ENCODE measurements at regions not wholly inside any gene's neighbourhood (a gene's known extent, or its start where the extent isn't known, plus 50 kb on each side); places are given as distances from the start of the nearest gene placed in this dataset.

- TF ChIP-seq EP300 (IDR thresholded peaks at IDR 0.05) (peak in 2 of 4 donors; percentile 45 to 61), POLR2AphosphoS5 (IDR thresholded peaks at IDR 0.05) (peak; percentile 66 to 74 (median 69)), CTCF (IDR thresholded peaks at IDR 0.05) (no peak)
- peaks cover 0 to 6% (median 3%) of the 10 kb centered on the region in 4 donors for H3K36me3 ChIP-seq
- peaks cover 0 to 96% (median 91%) of the 10 kb centered on the region in 4 donors for H3K4me1 ChIP-seq
- WGBS, 2 donors = 7 to 31% methylated on average over 47 of the region's 47 CpGs
- H3K9me3 ChIP-seq = no peaks in the 10 kb centered on the region
- H3K27me3 ChIP-seq = no peaks in the 10 kb centered on the region
- peak overlapping the region; percentile 96 to 99 (median 98) for H3K27ac ChIP-seq
- intact Hi-C loops (cut with DNase I) = loop anchor here (2.0 to 5.0 kb wide), 6 partner anchors 33 to 250 kb away; no protein-coding TSS in a partner anchor
- DNase-seq = peak; percentile 94
- peak overlapping the region; percentile 20 to 60 (median 54) for H3K4me3 ChIP-seq
Observed at GRCh38 chr12:124517260-124518050, 50.0 kb downstream of the NCOR2 start.

- 34 to 72% methylated on average over 6 of the region's 6 CpGs for WGBS, 2 donors
- no peaks in the 10 kb centered on the region for H3K27me3 ChIP-seq
- peaks cover 0 to 99% (median 96%) of the 10 kb centered on the region in 4 donors for H3K4me1 ChIP-seq
- no peak for DNase-seq
- peak overlapping the region; percentile 96 to 99 (median 98) for H3K27ac ChIP-seq
- intact Hi-C loops (cut with DNase I) = loop anchor here (5.0 kb wide), 4 partner anchors 60 to 250 kb away; no protein-coding TSS in a partner anchor
- H3K4me3 ChIP-seq = peak overlapping the region; percentile 20 to 60 (median 54)
- peaks cover 0 to 6% (median under 1%) of the 10 kb centered on the region in 4 donors for H3K36me3 ChIP-seq
- no peaks in the 10 kb centered on the region for H3K9me3 ChIP-seq
- TF ChIP-seq CTCF (IDR thresholded peaks at IDR 0.05) (no peak), EP300 (IDR thresholded peaks at IDR 0.05) (no peak), POLR2A (IDR thresholded peaks at IDR 0.05) (no peak), POLR2AphosphoS5 (IDR thresholded peaks at IDR 0.05) (no peak)
Observed at GRCh38 chr12:124516850-124517249, 50.6 kb downstream of the NCOR2 start.

GRCh38 chr12:124515981-124516380 is 51.4 kb downstream of the NCOR2 start:
- Histone ChIP-seq H3K27me3 (no peaks in the 10 kb centered on the region), H3K4me1 (peaks cover 0 to 98% (median 95%) of the 10 kb centered on the region in 4 donors), H3K4me3 (no peak overlapping the region), H3K27ac (peak overlapping the region; percentile 96 to 99 (median 98)), H3K9me3 (no peaks in the 10 kb centered on the region), H3K36me3 (peaks cover 0 to 6% (median 0%) of the 10 kb centered on the region in 4 donors)
- no peak for TF ChIP-seq POLR2A (IDR thresholded peaks at IDR 0.05)
- no peak for TF ChIP-seq EP300 (IDR thresholded peaks at IDR 0.05)
- TF ChIP-seq CTCF (IDR thresholded peaks at IDR 0.05) = no peak
- TF ChIP-seq POLR2AphosphoS5 (IDR thresholded peaks at IDR 0.05) = peak in 2 of 4 donors; percentile 17 to 18
- WGBS, 2 donors = 86 to 90% methylated on average over 15 of the region's 15 CpGs
- intact Hi-C loops (cut with DNase I) = loop anchor here (5.0 kb wide), 4 partner anchors 59 to 251 kb away; no protein-coding TSS in a partner anchor
- no peak for DNase-seq

- TF ChIP-seq POLR2A (IDR thresholded peaks at IDR 0.05) = no peak
- TF ChIP-seq CTCF (IDR thresholded peaks at IDR 0.05) = no peak
- TF ChIP-seq EP300 (IDR thresholded peaks at IDR 0.05) = no peak
- no peak for TF ChIP-seq POLR2AphosphoS5 (IDR thresholded peaks at IDR 0.05)
- intact Hi-C loops (cut with DNase I) = loop anchor here (5.0 kb wide), 4 partner anchors 58 to 252 kb away; no protein-coding TSS in a partner anchor
- H3K36me3 ChIP-seq = peaks cover 0 to 6% (median 0%) of the 10 kb centered on the region in 4 donors
- no peaks in the 10 kb centered on the region for H3K9me3 ChIP-seq
- no peak for DNase-seq
- H3K4me1 ChIP-seq = peaks cover 0 to 98% (median 95%) of the 10 kb centered on the region in 4 donors
- 91 to 92% methylated on average over 19 of the region's 19 CpGs for WGBS, 2 donors
- H3K4me3 ChIP-seq = no peak overlapping the region
- no peaks in the 10 kb centered on the region for H3K27me3 ChIP-seq
- peak overlapping the region; percentile 96 to 99 (median 98) for H3K27ac ChIP-seq
Observed at GRCh38 chr12:124514996-124515932, 52.1 kb downstream of the NCOR2 start.
